HAP-1 (cell line): ENCODE measurements at regions not wholly inside any gene's neighbourhood (a gene's known extent, or its start where the extent isn't known, plus 50 kb on each side); places are given as distances from the start of the nearest gene placed in this dataset.
"Not testable (repeated sequence)": the region's sequence is repeated elsewhere in the genome, so short reads cannot be mapped to it uniquely, and the experiment has no call there.

Experiments
- DNase-seq, 2 experiments: peaks; one replicate each; pipeline ENCODE4 v3.0.0-alpha.2; 2016 to 2020; ENCODE audit warnings: low spot score in 2 of 2
- H3K27me3 ChIP-seq: fragments of 250-450 bp; sonication (Bioruptor Pico); 2 replicates; pipeline ENCODE4 v1.5.1; 2020; ENCODE audit warnings: low read depth, mild to moderate bottlenecking, moderate library complexity
- H3K36me3 ChIP-seq: fragments of 250-450 bp; sonication (Bioruptor Pico); replicated peaks from 2 replicates; pipeline ENCODE4 v1.5.1; 2020; ENCODE audit warnings: mild to moderate bottlenecking
- H3K4me1 ChIP-seq: fragments of 250-450 bp; sonication (Bioruptor Pico); 2 replicates; pipeline ENCODE4 v1.5.1; 2020; ENCODE audit warnings: mild to moderate bottlenecking
- H3K4me3 ChIP-seq: fragments of 250-450 bp; sonication (Bioruptor Pico); 2 replicates; pipeline ENCODE4 v1.5.1; 2020; ENCODE audit warnings: mild to moderate bottlenecking, moderate library complexity
- H3K9me3 ChIP-seq: fragments of 250-450 bp; sonication (Bioruptor Pico); 2 replicates; pipeline ENCODE4 v1.5.1; 2020; ENCODE audit warnings: mild to moderate bottlenecking, moderate library complexity
- in situ Hi-C: fragments of 300-500 bp; cut with MboI; formaldehyde crosslinking; loops from 3 replicates; pipeline ENCODE4 v1.14.3; 2020; ENCODE audit warnings: low sequenced_read_pairs, inconsistent platforms, mixed read lengths

DNA sequence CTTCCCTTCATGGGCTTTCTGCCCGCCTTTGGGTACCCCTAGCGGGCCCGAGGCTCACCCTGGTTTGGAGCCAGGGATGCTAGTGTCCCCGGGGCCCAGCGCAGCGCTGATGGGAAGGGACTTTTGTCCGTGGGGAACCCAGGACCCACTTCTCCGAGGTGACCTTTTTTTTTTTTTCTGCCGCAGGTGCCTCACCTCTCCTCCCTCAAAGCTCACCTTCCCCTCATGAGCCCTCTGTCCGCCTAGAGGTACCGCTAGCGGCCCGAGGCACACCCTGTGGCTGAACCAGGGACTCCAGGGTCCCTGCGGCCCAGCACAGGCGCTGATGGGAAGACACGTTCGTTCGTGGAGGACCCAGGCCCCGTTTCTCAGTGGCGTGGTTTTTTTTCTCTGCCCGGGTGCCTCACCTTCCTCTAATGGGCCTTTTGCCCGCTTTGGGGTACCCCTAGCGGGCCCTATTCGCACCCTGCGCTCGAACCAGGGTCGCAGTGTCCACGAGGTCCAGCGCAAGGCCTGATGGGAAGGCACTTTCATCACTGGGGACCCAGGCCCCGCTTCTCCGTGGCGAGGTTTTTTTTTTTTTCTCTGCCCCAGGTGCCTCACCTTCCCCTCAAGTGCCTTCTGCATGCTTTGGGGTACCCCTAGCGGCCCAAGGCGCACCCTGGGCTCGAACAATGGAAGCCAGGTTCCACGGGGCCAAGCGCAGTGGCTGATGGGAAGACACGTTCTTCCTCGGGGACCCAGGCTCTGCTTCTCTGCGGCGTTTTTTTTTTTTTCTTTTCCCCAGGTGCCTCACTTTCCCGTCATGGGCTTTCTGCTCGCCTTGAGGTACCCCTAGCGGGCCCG lies 1481.6 kb upstream of the TPTE start:
- H3K36me3 ChIP-seq, H3K4me1 ChIP-seq, H3K27me3 ChIP-seq, in situ Hi-C loops, H3K9me3 ChIP-seq, DNase-seq, H3K4me3 ChIP-seq: not testable (repeated sequence)

DNA sequence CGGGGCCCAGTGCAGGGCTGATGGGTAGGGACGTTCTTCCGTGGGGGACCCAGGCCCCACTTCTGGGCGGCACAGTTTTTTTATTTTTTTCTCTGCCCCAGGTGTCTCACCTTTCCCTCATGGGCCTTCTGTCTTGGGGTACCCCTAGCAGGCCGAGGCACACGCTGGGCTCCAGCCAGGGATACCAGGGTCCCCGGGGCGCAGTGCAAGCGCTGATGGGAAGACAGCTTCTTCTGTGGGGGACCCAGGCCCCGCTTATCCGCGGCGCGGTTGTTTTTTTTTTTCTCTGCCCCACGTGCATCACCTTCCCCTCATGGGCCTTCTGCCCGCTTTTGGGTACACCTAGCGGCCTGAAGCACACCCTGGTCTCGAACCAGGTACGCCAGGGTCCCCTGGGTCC lies 1481.0 kb upstream of the TPTE start:
- in situ Hi-C loops, H3K9me3 ChIP-seq, H3K27me3 ChIP-seq, H3K4me3 ChIP-seq, H3K36me3 ChIP-seq, DNase-seq, H3K4me1 ChIP-seq: not testable (repeated sequence)

DNA sequence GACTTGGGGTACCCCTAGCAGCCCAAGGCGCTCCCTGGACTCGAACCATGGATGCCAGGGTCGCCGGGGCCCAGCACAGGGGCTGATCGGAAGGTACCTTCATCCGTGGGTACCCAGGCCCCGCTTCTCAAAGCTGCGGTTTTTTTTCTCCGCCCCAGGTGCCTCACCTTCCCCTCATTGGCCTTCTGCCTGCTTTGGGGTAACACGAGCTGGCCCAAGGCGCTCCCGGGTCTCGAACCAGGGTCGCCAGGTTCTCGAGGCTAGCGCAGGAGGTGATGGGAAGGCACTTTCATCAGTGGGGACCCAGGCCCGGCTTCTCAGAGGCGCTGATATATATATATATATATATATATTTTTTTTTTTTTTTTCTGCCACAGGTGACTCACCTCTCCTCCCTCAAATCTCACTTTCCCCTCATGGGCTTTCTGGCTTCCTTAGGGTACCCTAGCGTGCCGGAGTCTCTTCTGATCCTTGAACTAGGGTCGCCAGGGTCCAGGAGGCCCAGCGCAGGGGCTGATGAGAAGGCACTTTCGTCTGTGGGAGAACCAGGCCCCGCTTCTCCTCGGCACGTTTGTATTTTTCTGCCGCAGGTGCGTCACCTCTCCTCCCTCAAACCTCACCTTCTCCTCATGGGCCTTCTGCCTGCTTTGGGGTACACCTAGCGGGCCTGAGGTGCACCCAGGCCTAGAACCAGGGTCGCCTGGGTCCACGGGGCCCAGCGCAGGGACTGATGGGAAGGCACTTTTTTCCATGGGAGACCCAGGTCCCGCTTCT lies 1480.0 kb upstream of the TPTE start:
- DNase-seq, H3K4me3 ChIP-seq, H3K4me1 ChIP-seq, in situ Hi-C loops, H3K9me3 ChIP-seq, H3K27me3 ChIP-seq, H3K36me3 ChIP-seq: not testable (repeated sequence)

DNA sequence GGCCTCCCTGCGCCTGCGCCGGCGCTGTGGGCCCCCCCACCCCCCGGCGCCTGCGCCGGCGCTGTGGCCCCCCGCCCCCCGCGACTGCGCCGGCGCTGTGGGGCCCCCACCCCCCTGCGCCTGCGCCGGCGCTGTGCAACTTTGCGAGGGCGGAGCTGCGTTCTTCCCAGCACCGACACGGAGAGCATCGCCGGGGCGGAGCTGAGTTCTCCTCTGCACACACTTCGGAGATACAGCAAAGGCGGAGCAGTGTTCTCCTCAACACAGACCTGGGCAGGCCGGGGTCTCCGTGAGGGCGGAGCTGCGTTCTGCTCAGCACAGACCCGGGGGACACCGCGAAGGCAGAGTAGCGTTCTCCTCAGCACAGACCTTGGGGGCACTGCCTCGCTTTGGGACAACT lies 1478.3 kb upstream of the TPTE start:
- H3K36me3 ChIP-seq, H3K9me3 ChIP-seq, H3K4me1 ChIP-seq, H3K27me3 ChIP-seq, H3K4me3 ChIP-seq, in situ Hi-C loops: not testable (repeated sequence)
- peak in 1 of 2 experiments; percentile 38 for DNase-seq

DNA sequence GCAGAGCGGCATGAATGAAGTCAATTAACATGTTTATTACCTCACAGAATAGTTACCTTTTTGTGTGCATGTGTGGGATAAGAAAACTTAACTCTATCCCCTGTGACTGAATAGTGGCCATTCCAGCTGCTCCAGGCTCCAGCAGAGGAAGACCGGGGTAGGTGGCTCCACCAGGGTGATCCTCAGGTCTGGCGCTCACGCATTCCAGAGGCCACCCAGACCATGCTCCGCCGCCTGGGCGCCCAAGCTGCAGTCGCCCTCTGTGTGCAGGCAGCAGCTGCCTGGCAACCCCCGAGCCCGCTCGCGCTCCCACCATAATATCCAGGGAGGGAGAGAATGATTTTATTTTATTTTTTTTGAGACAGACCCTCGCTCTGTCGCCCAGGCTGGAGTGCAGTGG lies 1474.5 kb upstream of the TPTE start:
- H3K9me3 ChIP-seq, DNase-seq, H3K27me3 ChIP-seq, H3K36me3 ChIP-seq, H3K4me3 ChIP-seq, H3K4me1 ChIP-seq, in situ Hi-C loops: not testable (repeated sequence)

DNA sequence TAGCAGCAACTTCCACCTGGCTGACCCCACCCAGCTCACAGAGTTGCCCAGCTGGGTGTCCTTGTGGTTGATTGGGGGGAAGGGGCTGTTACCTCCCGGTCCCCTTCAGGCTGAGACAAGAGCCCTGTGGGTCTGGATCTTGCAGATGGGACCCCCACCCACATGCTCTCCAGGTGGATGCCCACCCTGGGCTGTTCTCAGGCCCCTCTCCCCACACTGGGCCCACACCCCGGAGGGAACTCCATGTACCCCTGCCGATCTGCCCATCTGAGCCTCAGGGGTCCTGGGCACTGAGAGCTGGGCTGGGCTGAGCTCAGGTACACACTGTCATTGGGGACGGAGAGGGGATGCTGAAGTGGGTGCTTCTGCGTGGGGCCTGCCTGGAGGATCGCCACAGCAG lies 1453.9 kb upstream of the TPTE start:
- H3K27me3 ChIP-seq, in situ Hi-C loops, H3K36me3 ChIP-seq, H3K4me3 ChIP-seq, DNase-seq, H3K9me3 ChIP-seq, H3K4me1 ChIP-seq: not testable (repeated sequence)

- H3K9me3 ChIP-seq, in situ Hi-C loops, H3K27me3 ChIP-seq, H3K4me3 ChIP-seq, H3K36me3 ChIP-seq, H3K4me1 ChIP-seq, DNase-seq: not testable (repeated sequence)
Measured at GRCh38 chr21:9068622-9069021, 1452.8 kb upstream of the TPTE start.

DNA sequence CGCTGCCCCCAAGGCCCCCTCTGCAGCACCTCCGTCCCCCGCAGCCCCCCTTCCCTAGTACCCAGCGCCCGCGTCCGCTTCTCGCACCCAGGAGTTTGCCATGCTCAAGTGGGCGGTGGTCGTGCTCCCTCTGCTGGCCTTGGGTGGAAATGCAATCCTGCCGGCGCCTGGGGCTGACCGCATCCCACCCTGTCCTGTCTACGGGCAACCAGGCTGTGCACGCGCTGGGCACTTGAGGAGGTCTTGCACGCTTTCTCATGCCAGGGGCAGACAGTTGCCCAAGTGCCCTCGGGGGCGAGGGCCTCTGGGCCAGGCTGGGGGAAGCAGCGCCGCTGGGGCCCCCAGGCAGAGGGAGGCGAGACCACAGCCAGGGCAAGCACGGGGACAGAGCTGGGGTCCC lies 1450.7 kb upstream of the TPTE start:
- in situ Hi-C loops, H3K4me3 ChIP-seq, H3K9me3 ChIP-seq, H3K27me3 ChIP-seq, H3K36me3 ChIP-seq, H3K4me1 ChIP-seq: not testable (repeated sequence)
- DNase-seq, result peak in 1 of 2 experiments; percentile 18

GRCh38 chr21:9073010-9073409 lies 1448.4 kb upstream of the TPTE start:
- in situ Hi-C loops, H3K27me3 ChIP-seq, H3K9me3 ChIP-seq, H3K4me1 ChIP-seq, DNase-seq, H3K4me3 ChIP-seq, H3K36me3 ChIP-seq: not testable (repeated sequence)

DNA sequence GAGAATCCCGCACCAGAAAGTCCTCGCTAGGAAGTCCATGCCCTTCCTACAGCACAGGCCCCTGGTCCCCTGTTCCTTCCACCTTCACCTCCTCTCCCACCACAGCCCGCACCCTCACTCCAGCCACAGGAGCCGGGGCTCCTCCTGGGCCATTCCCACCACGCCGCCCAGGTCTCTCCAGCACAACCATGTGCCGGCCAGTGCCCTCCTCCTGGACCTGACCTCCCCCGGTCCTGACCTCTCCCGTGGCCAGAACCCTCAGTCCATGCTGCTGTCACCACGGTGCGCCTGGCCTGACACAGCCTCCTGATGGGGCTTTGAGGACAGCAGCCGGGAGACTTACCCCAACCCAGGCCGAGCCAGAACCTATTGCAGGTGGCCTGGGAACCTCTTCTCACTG lies 1446.6 kb upstream of the TPTE start:
- H3K9me3 ChIP-seq, H3K4me3 ChIP-seq, in situ Hi-C loops, DNase-seq, H3K36me3 ChIP-seq, H3K4me1 ChIP-seq, H3K27me3 ChIP-seq: not testable (repeated sequence)

DNA sequence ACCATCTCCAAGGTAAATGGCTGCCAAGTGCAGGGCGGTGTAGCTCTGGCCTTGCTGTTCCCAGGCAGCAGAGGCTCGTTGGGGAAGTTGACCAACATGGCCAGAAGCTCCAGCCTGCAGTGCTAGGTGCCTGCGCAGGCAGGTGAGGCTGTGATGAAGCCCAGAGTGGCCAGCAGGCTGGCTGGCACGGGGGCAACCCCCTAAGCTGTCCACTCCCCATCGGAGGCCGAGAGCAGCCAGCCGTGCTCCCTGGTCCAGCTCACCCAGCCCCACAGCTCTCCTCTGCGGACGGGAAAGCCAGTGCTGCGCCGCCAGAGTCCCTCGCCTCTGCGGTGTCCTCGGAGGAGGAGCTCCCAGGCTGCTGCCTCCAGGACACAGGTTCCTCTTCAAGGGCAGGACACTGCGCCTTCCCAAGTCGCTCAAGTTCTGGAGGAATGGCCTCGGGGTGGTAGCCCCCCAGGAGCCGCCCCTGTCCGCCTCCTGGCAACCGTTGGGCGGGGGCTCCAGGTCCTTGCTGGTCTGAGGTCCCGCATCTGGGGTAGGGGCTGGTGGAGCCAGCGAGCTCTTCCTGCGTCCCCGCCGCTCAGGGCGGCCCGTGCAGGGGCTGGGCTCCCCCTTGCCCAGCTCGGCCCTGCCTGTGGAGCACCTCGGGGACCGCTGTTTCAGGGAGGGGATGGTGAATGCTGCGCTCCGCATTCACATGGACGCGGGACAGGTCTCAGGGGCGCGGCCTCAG lies 1438.1 kb upstream of the TPTE start:
- H3K4me1 ChIP-seq, H3K9me3 ChIP-seq, DNase-seq, H3K36me3 ChIP-seq, in situ Hi-C loops, H3K4me3 ChIP-seq, H3K27me3 ChIP-seq: not testable (repeated sequence)

- H3K27me3 ChIP-seq, in situ Hi-C loops, DNase-seq, H3K9me3 ChIP-seq, H3K4me1 ChIP-seq, H3K36me3 ChIP-seq, H3K4me3 ChIP-seq: not testable (repeated sequence)
Measured at GRCh38 chr21:9086299-9086698, 1435.1 kb upstream of the TPTE start.

DNA sequence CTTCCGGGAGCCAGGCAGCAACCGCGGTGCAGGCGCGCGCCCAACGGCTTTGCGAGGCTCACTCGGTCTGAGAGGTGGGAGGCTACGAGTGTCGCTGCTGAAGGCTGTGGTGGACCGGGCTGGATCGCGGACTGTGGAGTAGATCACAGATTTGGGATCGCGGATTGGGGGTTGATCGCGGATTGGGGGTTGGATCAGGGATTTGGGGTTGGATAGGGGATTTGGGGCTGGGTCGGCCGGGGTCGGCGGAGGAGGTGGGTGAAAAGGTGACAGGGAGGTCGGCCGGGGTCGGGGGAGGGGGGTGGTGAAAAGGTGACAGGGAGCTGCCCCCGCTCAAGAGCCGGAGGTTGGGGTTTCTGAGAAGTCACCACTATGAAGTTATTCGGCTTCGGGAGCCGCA lies 1433.6 kb upstream of the TPTE start:
- H3K4me1 ChIP-seq, H3K27me3 ChIP-seq, H3K9me3 ChIP-seq, H3K4me3 ChIP-seq, in situ Hi-C loops, DNase-seq, H3K36me3 ChIP-seq: not testable (repeated sequence)

DNA sequence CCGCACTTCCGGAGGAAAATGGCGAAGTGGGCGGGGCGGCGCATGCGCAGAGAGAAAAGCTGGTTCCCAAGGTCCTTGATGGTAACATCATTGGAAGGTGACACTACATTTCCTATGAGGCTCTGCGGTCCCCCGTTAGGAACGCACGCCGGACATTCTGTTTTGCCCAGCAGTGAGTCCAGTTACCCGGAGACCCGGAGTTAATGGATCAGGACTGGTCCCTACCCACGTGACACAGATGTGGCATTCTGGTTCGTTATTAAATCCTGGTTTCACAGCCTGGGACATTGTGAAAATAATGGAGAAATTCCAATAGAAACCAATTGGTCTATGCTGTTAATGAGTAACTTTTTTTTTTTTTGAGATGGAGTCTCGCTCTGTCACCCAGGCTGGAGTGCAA lies 1391.6 kb upstream of the TPTE start:
- H3K4me3 ChIP-seq, in situ Hi-C loops: not testable (repeated sequence)

More for the DNA sequence above, 1391.6 kb upstream of the TPTE start:
- not testable (repeated sequence) for H3K36me3 ChIP-seq, H3K4me1 ChIP-seq, DNase-seq, H3K9me3 ChIP-seq, H3K27me3 ChIP-seq
